Cardiac fibroblast (primary cell): ENCODE measurements at regions not wholly inside any gene's neighbourhood (a gene's known extent, or its start where the extent isn't known, plus 50 kb on each side); places are given as distances from the start of the nearest gene placed in this dataset.

Experiments
- DNase-seq, 2 donors: peaks; one replicate each; pipeline versions ENCODE4 v3.0.0 to v3.0.0-alpha.2; 2010; ENCODE audit warnings: low read depth in 2 of 2
- H3K4me3 ChIP-seq, 2 donors: replicated peaks in 1 of 2; 1 replicate in 1 of 2; 2 replicates in 1 of 2; pipeline ENCODE4 v1.5.1; 2011; ENCODE audit warnings: low read depth in 2 of 2, low read length in 2 of 2, mild to moderate bottlenecking in 2 of 2, moderate library complexity in 1 of 2
- CTCF ChIP-seq: IDR thresholded peaks from one replicate; pipeline ENCODE4 v1.5.1; 2011; ENCODE audit warnings: low read depth, mild to moderate bottlenecking, low read length, inconsistent platforms

- no peak for DNase-seq
- no peak for TF ChIP-seq CTCF
- no peak overlapping the region for H3K4me3 ChIP-seq
Observed at GRCh38 chr12:42992826-42993225, 403.3 kb upstream of the PRICKLE1 start.

- DNase-seq: no peak
- no peak for TF ChIP-seq CTCF
- H3K4me3 ChIP-seq: no peak overlapping the region
Observed at GRCh38 chr12:42990387-42990786, 400.8 kb upstream of the PRICKLE1 start.

- no peak for DNase-seq
- H3K4me3 ChIP-seq: no peak overlapping the region
- TF ChIP-seq CTCF: no peak
Observed at GRCh38 chr12:42987216-42987650, 397.7 kb upstream of the PRICKLE1 start.

- no peak overlapping the region for H3K4me3 ChIP-seq
- DNase-seq: peak; percentile 13 to 26
- TF ChIP-seq CTCF: no peak
Observed at GRCh38 chr12:42985506-42985905, 396.0 kb upstream of the PRICKLE1 start.

GRCh38 chr12:42982828-42983227 lies 393.3 kb upstream of the PRICKLE1 start:
- no peak overlapping the region for H3K4me3 ChIP-seq
- no peak for DNase-seq
- no peak for TF ChIP-seq CTCF

GRCh38 chr12:42981379-42981778 lies 391.8 kb upstream of the PRICKLE1 start:
- no peak overlapping the region for H3K4me3 ChIP-seq
- no peak for TF ChIP-seq CTCF
- DNase-seq: peak in 1 of 2 donors; percentile 71

GRCh38 chr12:42980441-42980840 lies 390.9 kb upstream of the PRICKLE1 start:
- no peak for TF ChIP-seq CTCF
- H3K4me3 ChIP-seq: no peak overlapping the region
- no peak for DNase-seq
